ENCODE measurements at regions not wholly inside any gene's neighbourhood (a gene's known extent, or its start where the extent isn't known, plus 50 kb on each side); places are given as distances from the start of the nearest gene placed in this dataset.

DNA sequence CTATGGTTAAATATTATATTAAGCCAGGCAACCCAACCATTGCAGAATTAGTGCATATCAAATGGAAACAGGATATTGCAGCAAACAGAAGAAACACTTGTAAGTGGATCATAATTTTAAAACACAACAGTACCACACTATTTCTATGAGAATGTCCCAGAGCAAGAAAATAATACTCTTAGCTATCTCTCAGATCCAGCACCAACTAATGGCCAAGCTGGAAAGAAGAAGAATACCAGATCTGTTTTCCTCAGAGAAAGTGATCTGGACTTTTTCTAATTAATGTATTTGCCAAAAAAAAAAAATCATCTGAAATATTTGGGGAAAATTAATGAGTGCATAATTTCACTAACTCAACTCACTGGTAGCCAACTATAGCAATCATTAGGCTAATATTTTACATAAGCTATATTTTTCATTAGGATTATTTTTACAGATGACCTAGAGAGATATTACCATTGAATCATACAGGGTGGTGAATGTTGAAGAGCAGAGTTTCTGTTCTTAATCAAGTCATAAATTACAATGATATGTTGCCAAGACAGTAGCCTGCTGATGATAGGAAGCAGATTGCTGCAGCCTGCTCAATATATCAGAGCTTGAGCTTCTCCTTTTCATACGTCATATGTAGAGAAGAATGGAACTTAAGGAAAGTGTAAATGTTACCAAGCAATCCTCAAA lies 995.4 kb upstream of the LRRN3 start:
- H3K4me3 ChIP-seq (ENCODE audit: low read depth, low read length) = no peak overlapping the region
- TF ChIP-seq, protein P1, sequence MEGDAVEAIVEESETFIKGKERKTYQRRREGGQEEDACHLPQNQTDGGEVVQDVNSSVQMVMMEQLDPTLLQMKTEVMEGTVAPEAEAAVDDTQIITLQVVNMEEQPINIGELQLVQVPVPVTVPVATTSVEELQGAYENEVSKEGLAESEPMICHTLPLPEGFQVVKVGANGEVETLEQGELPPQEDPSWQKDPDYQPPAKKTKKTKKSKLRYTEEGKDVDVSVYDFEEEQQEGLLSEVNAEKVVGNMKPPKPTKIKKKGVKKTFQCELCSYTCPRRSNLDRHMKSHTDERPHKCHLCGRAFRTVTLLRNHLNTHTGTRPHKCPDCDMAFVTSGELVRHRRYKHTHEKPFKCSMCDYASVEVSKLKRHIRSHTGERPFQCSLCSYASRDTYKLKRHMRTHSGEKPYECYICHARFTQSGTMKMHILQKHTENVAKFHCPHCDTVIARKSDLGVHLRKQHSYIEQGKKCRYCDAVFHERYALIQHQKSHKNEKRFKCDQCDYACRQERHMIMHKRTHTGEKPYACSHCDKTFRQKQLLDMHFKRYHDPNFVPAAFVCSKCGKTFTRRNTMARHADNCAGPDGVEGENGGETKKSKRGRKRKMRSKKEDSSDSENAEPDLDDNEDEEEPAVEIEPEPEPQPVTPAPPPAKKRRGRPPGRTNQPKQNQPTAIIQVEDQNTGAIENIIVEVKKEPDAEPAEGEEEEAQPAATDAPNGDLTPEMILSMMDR (IDR thresholded peaks at IDR 0.05; ENCODE audit: borderline replicate concordance, insufficient read depth, low read depth, low read length) = no peak

- no peak overlapping the region for H3K4me3 ChIP-seq (ENCODE audit: low read depth, low read length)
- TF ChIP-seq, protein P1 (IDR thresholded peaks at IDR 0.05; ENCODE audit: borderline replicate concordance, insufficient read depth, low read depth, low read length) = no peak
These were observed 986.7 kb upstream of the LRRN3 start for GRCh38 chr7:110104243-110104642.

DNA sequence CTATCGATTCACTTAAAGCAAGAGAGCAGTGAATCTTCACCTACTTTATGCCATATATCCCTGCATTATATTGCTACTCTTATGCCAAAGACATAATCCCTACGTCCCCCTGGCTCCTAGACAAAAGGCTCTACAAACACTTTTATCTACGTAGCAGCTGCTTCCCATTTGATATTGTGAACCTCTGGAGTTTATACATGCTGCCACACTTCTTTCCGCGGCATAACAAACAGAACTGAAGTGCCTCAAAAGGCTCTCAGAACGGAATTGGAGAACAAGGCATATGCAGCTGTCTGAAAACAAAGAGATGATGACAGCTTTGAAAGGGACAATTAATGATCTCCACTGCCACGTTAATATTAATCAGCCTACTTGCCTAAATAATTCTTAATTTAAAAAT lies 985.6 kb upstream of the LRRN3 start:
- H3K4me3 ChIP-seq (ENCODE audit: low read depth, low read length) = no peak overlapping the region
- TF ChIP-seq, protein P1 (IDR thresholded peaks at IDR 0.05; ENCODE audit: borderline replicate concordance, insufficient read depth, low read depth, low read length) = no peak

DNA sequence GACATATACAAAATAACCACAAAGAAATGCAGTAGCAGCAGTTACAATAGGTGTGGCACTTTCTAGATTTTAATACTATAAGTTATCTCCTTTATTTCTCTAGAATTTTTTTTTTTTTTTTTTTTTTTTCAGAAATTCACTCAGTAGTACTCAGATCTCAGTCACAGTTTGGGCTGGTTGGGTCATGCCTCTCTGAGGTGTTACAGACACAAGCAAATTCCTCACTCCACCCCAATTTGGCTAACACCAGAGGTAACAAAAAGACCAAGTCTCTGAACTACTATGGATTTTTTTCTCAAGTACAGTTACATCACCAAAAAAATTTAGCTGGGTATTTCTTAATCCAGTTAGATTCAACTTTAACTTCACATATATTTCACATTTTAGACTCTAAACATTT lies 985.1 kb upstream of the LRRN3 start:
- TF ChIP-seq, protein P1 (IDR thresholded peaks at IDR 0.05; ENCODE audit: borderline replicate concordance, insufficient read depth, low read depth, low read length) = no peak
- H3K4me3 ChIP-seq (ENCODE audit: low read depth, low read length) = no peak overlapping the region

DNA sequence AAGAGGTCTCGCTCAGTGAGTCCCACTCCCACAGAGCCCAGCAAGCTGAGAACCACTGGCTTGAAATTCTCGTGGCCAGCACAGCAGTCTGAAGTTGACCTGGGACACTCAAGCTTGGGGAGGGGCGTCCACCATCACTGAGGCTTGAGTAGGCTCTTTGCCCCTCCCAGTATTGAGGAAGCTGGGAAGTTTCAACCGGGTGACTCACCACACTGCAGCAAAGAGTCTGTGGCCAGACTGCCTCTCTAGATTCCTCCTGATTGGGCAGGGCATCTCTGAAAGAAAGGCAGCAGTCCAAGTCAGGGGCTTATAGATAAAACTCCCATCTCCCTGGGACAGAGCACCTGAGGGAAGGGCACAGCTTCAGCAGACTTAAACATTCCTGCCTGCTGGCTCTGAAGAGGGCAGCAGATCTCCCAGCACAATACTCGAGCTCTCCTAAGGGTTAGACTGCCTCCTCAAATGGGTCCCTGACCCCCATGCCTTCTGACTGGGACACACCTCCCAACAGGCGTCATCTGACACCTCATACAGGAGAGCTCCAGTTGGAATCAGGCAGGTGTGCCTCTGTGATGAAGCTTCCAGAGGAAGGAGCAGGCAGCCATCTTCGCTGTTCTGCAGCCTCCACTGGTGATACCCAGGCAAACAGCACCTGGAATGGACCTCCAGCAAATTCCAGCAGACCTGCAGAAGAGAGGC lies 970.9 kb upstream of the LRRN3 start:
- TF ChIP-seq, protein P1 (IDR thresholded peaks at IDR 0.05; ENCODE audit: borderline replicate concordance, insufficient read depth, low read depth, low read length) = no peak

DNA sequence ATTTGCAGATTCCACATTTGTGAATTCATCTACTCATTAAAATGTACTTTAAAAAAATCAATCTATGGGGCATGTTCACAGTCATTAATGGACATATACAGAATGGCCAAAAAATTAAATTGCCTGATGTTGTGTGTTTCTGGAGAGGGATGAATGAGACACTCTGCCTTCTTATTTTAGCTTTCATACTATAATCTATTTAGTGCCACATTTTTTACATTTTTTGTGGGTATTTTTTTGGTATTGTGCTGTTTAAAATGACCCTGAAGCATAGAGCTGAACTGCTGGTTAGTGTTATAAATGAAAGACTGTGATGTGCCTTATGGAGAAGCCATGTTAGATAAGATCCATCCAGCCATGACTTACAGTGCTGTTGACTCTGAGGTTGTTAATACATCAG lies 961.8 kb upstream of the LRRN3 start:
- H3K4me3 ChIP-seq (ENCODE audit: low read depth, low read length) = no peak overlapping the region
- TF ChIP-seq, protein P1 (IDR thresholded peaks at IDR 0.05; ENCODE audit: borderline replicate concordance, insufficient read depth, low read depth, low read length) = no peak

More for the DNA sequence above, 970.9 kb upstream of the LRRN3 start:
- H3K4me3 ChIP-seq (ENCODE audit: low read depth, low read length) = no peak overlapping the region

- no peak overlapping the region for H3K4me3 ChIP-seq (ENCODE audit: low read depth, low read length)
- TF ChIP-seq, protein P1 (IDR thresholded peaks at IDR 0.05; ENCODE audit: borderline replicate concordance, insufficient read depth, low read depth, low read length) = no peak
These were observed 960.3 kb upstream of the LRRN3 start for GRCh38 chr7:110130669-110131068.

Data from GM12875 (cell line).